HG03439 (cell line): ENCODE measurements at regions not wholly inside any gene's neighbourhood (a gene's known extent, or its start where the extent isn't known, plus 50 kb on each side); places are given as distances from the start of the nearest gene placed in this dataset.

Experiments
- ATAC-seq: cut with Tn5 transposase; IDR thresholded peaks from one replicate; pipeline ENCODE4 v1.9.1; 2021; ENCODE audit warnings: mild to moderate bottlenecking, moderate library complexity; ENCODE audit not compliant: unreplicated experiment

- no peak for ATAC-seq
Measured at GRCh38 chr7:52285689-52286088, 749.7 kb upstream of the POM121L12 start.

GRCh38 chr7:52283335-52283734, 752.1 kb upstream of the POM121L12 start:
- no peak for ATAC-seq

GRCh38 chr7:52273685-52274610, 761.5 kb upstream of the POM121L12 start:
- no peak for ATAC-seq

- no peak for ATAC-seq
Measured at GRCh38 chr7:52271703-52272102, 763.7 kb upstream of the POM121L12 start.

- ATAC-seq, result no peak
Measured at GRCh38 chr7:52270301-52270700, 765.1 kb upstream of the POM121L12 start.

DNA sequence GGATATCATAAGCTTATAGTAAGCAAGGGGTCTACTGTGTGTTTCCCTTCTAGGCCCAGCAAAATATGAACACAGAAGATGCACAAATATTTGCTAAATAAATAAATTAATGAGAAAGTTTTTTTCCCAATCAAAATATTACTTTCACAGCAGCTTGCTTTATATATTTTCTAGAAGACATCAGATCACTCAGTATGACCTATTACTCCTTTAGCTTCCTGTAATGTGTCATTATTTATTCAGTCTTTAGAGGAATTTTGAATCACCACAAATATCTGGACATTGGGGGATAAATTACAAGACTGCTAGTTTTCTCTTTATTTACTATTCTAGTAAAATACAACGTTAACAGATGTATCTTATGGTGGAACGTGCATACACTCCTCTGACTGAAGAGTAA, 765.8 kb upstream of the POM121L12 start:
- ATAC-seq, result no peak

GRCh38 chr7:52261057-52261456, 774.4 kb upstream of the POM121L12 start:
- ATAC-seq, result no peak

GRCh38 chr7:52260046-52260665, 775.3 kb upstream of the POM121L12 start:
- ATAC-seq, result no peak

- ATAC-seq, result no peak
Measured at GRCh38 chr7:52257890-52258289, 777.5 kb upstream of the POM121L12 start.

DNA sequence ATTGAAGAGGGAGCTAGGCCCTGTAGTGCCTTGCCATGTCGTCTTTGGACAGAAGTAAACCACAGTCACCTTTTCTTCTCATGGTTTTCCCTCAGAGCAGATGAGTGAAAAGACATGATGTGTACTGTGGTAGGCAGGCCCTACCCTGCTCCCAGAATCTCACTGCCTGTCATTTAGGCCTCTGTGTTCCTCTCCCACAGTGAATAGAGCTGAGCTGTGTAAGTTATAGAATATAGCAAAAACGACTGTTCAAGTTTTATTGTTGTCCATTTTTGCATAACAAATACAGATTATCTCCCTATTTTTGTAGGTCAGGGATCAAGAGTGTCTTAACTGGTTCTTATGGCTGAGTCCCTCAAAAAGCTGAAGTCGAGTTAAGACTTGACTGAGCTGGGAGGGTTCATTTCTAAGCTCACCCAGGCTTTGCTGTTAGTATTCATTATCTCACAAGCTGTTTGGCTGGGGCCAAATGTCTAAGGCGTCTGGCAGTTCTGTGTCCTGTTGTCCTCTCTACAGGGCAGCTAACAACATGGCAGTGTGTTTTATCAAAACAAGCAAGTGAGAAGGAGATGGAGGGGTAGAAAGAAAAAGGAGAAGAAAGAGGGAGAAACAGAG, 780.9 kb upstream of the POM121L12 start:
- no peak for ATAC-seq

DNA sequence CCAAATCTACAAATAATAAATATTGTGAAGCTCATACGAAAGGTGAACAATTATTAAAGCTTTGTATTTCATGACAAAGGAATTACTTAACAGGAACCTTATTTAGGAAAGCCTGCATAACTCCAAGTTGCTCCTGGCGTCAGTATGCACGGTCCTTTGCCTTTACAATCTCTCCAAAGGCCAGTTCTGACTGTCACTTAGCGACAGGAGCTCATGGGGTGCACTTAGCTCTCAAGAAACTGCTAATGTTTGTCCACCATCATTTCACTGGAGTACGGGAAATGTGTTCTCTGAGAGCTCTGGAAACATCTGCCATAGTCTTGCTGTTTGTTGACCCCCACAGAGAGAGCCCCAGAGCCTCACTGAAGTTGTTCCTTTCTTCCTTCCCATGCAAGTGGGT, 781.5 kb upstream of the POM121L12 start:
- ATAC-seq, result no peak

- no peak for ATAC-seq
Measured at GRCh38 chr7:52249741-52250140, 785.7 kb upstream of the POM121L12 start.

- ATAC-seq, result no peak
Measured at GRCh38 chr7:52247518-52247917, 787.9 kb upstream of the POM121L12 start.

GRCh38 chr7:52243685-52244084, 791.7 kb upstream of the POM121L12 start:
- no peak for ATAC-seq

GRCh38 chr7:52233248-52233647, 802.2 kb upstream of the POM121L12 start:
- no peak for ATAC-seq

DNA sequence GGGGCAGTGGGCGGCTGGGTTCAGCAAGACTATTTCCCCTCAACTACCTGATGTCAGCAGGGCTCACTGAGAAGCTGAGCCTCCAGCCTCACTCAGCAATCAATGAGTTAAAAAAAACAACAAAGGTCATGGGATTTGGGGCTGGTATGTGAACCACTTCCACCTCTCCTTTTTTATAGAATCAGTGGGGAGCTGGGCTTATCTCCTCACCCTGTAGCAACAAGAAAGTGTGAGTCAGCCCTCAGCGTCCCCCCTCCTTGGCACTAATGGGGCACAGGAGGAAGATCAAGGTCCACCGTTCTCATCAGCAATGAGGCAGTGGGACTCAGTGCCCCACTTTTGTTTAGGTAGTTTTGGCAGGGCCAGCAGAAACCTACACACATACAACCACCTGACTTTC, 823.5 kb upstream of the POM121L12 start:
- ATAC-seq, result no peak

- no peak for ATAC-seq
Measured at GRCh38 chr7:52209614-52210013, 825.8 kb upstream of the POM121L12 start.

DNA sequence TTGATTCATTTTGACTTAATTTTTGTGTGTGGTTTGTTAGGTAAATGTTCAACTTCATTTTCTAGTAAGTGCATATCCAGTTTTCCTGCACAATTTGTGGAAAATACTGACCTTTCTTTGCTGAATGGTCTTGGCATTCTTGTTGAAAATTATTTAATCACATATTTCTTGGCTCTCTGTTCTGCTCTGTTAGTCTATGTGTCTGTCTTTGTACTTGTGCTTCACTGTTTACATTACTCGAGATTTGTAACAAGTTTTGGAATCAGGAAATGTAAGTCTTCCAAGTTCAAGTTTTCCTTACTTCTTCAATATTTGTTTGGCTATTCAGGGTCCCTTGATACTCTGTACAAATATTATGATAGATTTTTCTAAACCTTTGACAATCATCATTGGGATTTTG, 838.2 kb upstream of the POM121L12 start:
- no peak for ATAC-seq

GRCh38 chr7:52195664-52196063, 839.8 kb upstream of the POM121L12 start:
- ATAC-seq, result no peak

GRCh38 chr7:52189153-52189778, 846.2 kb upstream of the POM121L12 start:
- no peak for ATAC-seq

GRCh38 chr7:52184006-52184703, 851.3 kb upstream of the POM121L12 start:
- ATAC-seq, result no peak
